ENCODE measurements at regions not wholly inside any gene's neighbourhood (a gene's known extent, or its start where the extent isn't known, plus 50 kb on each side); places are given as distances from the start of the nearest gene placed in this dataset.

GRCh38 chr20:7818477-7818876 is 121.8 kb downstream of the HAO1 start:
- no peak for TF ChIP-seq CTCF (conservative IDR thresholded peaks at IDR 0.05)
- no peak overlapping the region for H3K27ac ChIP-seq

- TF ChIP-seq CTCF (conservative IDR thresholded peaks at IDR 0.05): no peak
- no peak overlapping the region for H3K27ac ChIP-seq
Measured at GRCh38 chr20:7820897-7821296, 119.4 kb downstream of the HAO1 start.

GRCh38 chr20:7822772-7823171 is 117.5 kb downstream of the HAO1 start:
- no peak for TF ChIP-seq CTCF (conservative IDR thresholded peaks at IDR 0.05)
- no peak overlapping the region for H3K27ac ChIP-seq

GRCh38 chr20:7828437-7828836 is 111.8 kb downstream of the HAO1 start:
- TF ChIP-seq CTCF (conservative IDR thresholded peaks at IDR 0.05): no peak
- H3K27ac ChIP-seq: no peak overlapping the region

GRCh38 chr20:7829031-7829430 is 111.2 kb downstream of the HAO1 start:
- no peak overlapping the region for H3K27ac ChIP-seq
- no peak for TF ChIP-seq CTCF (conservative IDR thresholded peaks at IDR 0.05)

GRCh38 chr20:7829776-7830175 is 110.5 kb downstream of the HAO1 start:
- no peak for TF ChIP-seq CTCF (conservative IDR thresholded peaks at IDR 0.05)
- H3K27ac ChIP-seq: no peak overlapping the region
